HG03571 (cell line): ENCODE measurements at regions not wholly inside any gene's neighbourhood (a gene's known extent, or its start where the extent isn't known, plus 50 kb on each side); places are given as distances from the start of the nearest gene placed in this dataset.

Source experiments
- ATAC-seq: cut with Tn5 transposase; IDR thresholded peaks from one replicate; pipeline ENCODE4 v1.9.1; 2021; ENCODE audit not compliant: unreplicated experiment

- ATAC-seq, result no peak
Measured at GRCh38 chr20:20938599-20938998, 167.6 kb downstream of the LINC00237 start.

- no peak for ATAC-seq
Measured at GRCh38 chr20:20938131-20938530, 168.0 kb downstream of the LINC00237 start.

- ATAC-seq, result no peak
Measured at GRCh38 chr20:20933142-20933958, 172.8 kb downstream of the LINC00237 start.

GRCh38 chr20:20932156-20932555 is 174.0 kb downstream of the LINC00237 start:
- no peak for ATAC-seq

- no peak for ATAC-seq
Measured at GRCh38 chr20:20931632-20932031, 174.5 kb downstream of the LINC00237 start.

GRCh38 chr20:20931024-20931423 is 175.1 kb downstream of the LINC00237 start:
- ATAC-seq, result no peak

GRCh38 chr20:20930500-20930899 is 175.7 kb downstream of the LINC00237 start:
- ATAC-seq, result no peak

GRCh38 chr20:20929341-20929740 is 176.8 kb downstream of the LINC00237 start:
- ATAC-seq, result no peak

GRCh38 chr20:20926222-20926905 is 179.8 kb downstream of the LINC00237 start:
- ATAC-seq, result no peak

GRCh38 chr20:20920433-20920832 is 185.7 kb downstream of the LINC00237 start:
- no peak for ATAC-seq

- ATAC-seq, result no peak
Measured at GRCh38 chr20:20915844-20916243, 190.3 kb downstream of the LINC00237 start.

- no peak for ATAC-seq
Measured at GRCh38 chr20:20904501-20904831, 192.0 kb upstream of the RALGAPA2 start.

- no peak for ATAC-seq
Measured at GRCh38 chr20:20903773-20904500, 191.5 kb upstream of the RALGAPA2 start.

- ATAC-seq, result no peak
Measured at GRCh38 chr20:20897922-20898321, 185.5 kb upstream of the RALGAPA2 start.

- no peak for ATAC-seq
Measured at GRCh38 chr20:20897145-20897544, 184.7 kb upstream of the RALGAPA2 start.

GRCh38 chr20:20896606-20897005 is 184.2 kb upstream of the RALGAPA2 start:
- ATAC-seq, result no peak

GRCh38 chr20:20895537-20895936 is 183.1 kb upstream of the RALGAPA2 start:
- ATAC-seq, result no peak

GRCh38 chr20:20894753-20895152 is 182.3 kb upstream of the RALGAPA2 start:
- ATAC-seq, result no peak

GRCh38 chr20:20894280-20894679 is 181.8 kb upstream of the RALGAPA2 start:
- ATAC-seq, result no peak

- ATAC-seq, result no peak
Measured at GRCh38 chr20:20892328-20892727, 179.9 kb upstream of the RALGAPA2 start.

GRCh38 chr20:20890751-20891150 is 178.3 kb upstream of the RALGAPA2 start:
- no peak for ATAC-seq

- ATAC-seq, result no peak
Measured at GRCh38 chr20:20888936-20889335, 176.5 kb upstream of the RALGAPA2 start.
